PFSK-1 (cell line): ENCODE measurements at regions not wholly inside any gene's neighbourhood (a gene's known extent, or its start where the extent isn't known, plus 50 kb on each side); places are given as distances from the start of the nearest gene placed in this dataset.

Source experiments
- FOXP2 ChIP-seq: optimal IDR thresholded peaks from 2 replicates; pipeline ENCODE3; 2011; ENCODE audit warnings: borderline replicate concordance, control low read depth, inconsistent platforms; ENCODE audit not compliant: insufficient read depth; ENCODE audit errors: extremely low read length, extremely low read depth
- POLR2AphosphoS5 ChIP-seq: IDR thresholded peaks from 2 replicates; pipeline ENCODE4 v1.6.1; 2012; ENCODE audit warnings: low read depth, mild to moderate bottlenecking, control low read depth, low read length, moderate library complexity
- REST ChIP-seq, 2 experiments: IDR thresholded peaks; 2 replicates each; pipeline versions ENCODE4 v1.6.1 to v1.8.0; 2011 to 2012; ENCODE audit warnings: low read depth in 2 of 2, low read length in 2 of 2, control low read depth in 1 of 2, inconsistent platforms in 1 of 2, mild to moderate bottlenecking in 1 of 2, moderate library complexity in 1 of 2; ENCODE audit not compliant: insufficient read depth in 1 of 2
- SIN3A ChIP-seq: IDR thresholded peaks from 2 replicates; pipeline ENCODE4 v1.6.1; 2012; ENCODE audit warnings: mild to moderate bottlenecking, low read length, moderate library complexity, borderline replicate concordance; ENCODE audit not compliant: insufficient read depth
- TAF1 ChIP-seq: IDR thresholded peaks from 2 replicates; pipeline ENCODE4 v1.6.1; 2012; ENCODE audit warnings: low read length, control low read depth, borderline replicate concordance; ENCODE audit not compliant: insufficient read depth

- no peak for TF ChIP-seq REST (IDR thresholded peaks at IDR 0.05; ENCODE audit: insufficient read depth in 1 of 2, low read depth in 2 of 2, low read length in 2 of 2)
These were observed 365.3 kb upstream of the CLINT1 start for GRCh38 chr5:158224253-158224652.

DNA sequence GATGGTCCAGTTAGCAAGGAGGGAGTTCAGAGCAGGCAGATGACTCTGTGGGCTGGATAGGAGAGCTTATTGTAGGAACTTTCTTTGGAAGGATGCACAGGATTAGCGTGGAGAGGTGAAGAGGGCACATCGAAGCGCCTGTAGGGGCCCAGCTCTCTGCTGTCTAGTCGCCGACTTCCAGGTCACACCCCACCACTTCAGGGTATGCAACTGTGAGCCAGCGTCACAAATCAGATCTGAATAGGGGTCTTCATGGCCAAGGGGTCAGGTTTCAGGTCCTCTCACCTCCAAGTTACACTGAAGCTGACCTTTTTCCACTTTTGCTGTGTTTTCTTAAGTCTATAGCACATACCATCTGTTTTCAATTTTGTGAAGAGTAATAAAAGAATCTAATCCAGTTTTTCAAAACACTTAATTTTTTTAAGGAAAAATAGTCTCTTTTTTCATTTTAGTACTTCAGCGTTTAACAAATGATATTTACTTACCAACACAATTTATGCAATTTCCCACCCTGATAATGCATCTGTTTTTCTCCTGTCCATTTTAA, 364.2 kb upstream of the CLINT1 start:
- TF ChIP-seq FOXP2, result no peak
- no peak for TF ChIP-seq REST (IDR thresholded peaks at IDR 0.05; ENCODE audit: insufficient read depth in 1 of 2, low read depth in 2 of 2, low read length in 2 of 2)

GRCh38 chr5:158212917-158213316, 354.0 kb upstream of the CLINT1 start:
- TF ChIP-seq REST (IDR thresholded peaks at IDR 0.05; ENCODE audit: insufficient read depth in 1 of 2, low read depth in 2 of 2, low read length in 2 of 2) (no peak), TAF1 (no peak), FOXP2 (no peak), POLR2AphosphoS5 (no peak), SIN3A (no peak)

DNA sequence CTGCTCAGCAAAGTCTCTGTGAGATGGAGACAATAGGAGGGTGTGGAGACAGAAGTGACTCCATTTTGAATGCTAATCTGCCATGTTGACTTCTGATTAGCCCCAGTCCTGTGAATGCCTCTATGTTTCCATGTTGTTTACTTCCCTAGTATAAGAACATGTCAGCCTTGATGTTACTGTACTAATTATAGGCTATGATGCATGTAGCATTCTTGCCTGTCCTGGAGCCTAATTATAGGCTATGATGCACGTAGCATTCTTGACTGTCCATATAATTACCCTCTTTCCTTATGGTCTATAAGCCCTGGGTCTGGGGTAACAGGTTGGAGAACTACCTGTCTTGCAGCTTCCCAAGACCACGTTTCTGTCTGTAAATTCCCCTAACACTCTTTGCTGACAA, 353.3 kb upstream of the CLINT1 start:
- TF ChIP-seq SIN3A (no peak), POLR2AphosphoS5 (no peak), REST (IDR thresholded peaks at IDR 0.05; ENCODE audit: insufficient read depth in 1 of 2, low read depth in 2 of 2, low read length in 2 of 2) (no peak), FOXP2 (no peak), TAF1 (no peak)

- TF ChIP-seq SIN3A, result no peak
- no peak for TF ChIP-seq POLR2AphosphoS5
- TF ChIP-seq TAF1, result no peak
- TF ChIP-seq REST (IDR thresholded peaks at IDR 0.05; ENCODE audit: insufficient read depth in 1 of 2, low read depth in 2 of 2, low read length in 2 of 2), result no peak
- no peak for TF ChIP-seq FOXP2
These were observed 350.4 kb upstream of the CLINT1 start for GRCh38 chr5:158209219-158209908.
